ENCODE measurements at regions not wholly inside any gene's neighbourhood (a gene's known extent, or its start where the extent isn't known, plus 50 kb on each side); places are given as distances from the start of the nearest gene placed in this dataset.

- CTCF ChIA-PET = no interaction called here
- DNase-seq = no peak
- Histone ChIP-seq H3K27ac (ENCODE audit: insufficient read depth in 1 of 2, low read depth in 1 of 2, low read length in 2 of 2, poor library complexity in 1 of 2, severe bottlenecking in 2 of 2) (no peak overlapping the region), H3K4me3 (ENCODE audit: control insufficient read depth in 1 of 7, extremely low read depth in 1 of 7, insufficient read depth in 4 of 7, low read depth in 2 of 7, low read length in 6 of 7) (no peak overlapping the region), H3K4me1 (ENCODE audit: control extremely low read depth in 1 of 4, control insufficient read depth in 4 of 4, insufficient read depth in 4 of 4, low read length in 3 of 4) (no peaks in the 10 kb centered on the region), H3K9me3 (ENCODE audit: control extremely low read depth in 1 of 5, control insufficient read depth in 4 of 5, insufficient read depth in 2 of 5, low read depth in 1 of 5, low read length in 4 of 5) (no peaks in the 10 kb centered on the region), H3K36me3 (ENCODE audit: control insufficient read depth in 4 of 4, insufficient read depth in 4 of 4, low read length in 3 of 4) (no peaks in the 10 kb centered on the region), H3K27me3 (replicated peaks in 2 of 5; ENCODE audit: control insufficient read depth in 4 of 5, insufficient read depth in 5 of 5, low read length in 4 of 5) (no peaks in the 10 kb centered on the region)
- POLR2A ChIA-PET = no interaction called here
- no CpG with 5 or more reads among the region's 1 CpG for WGBS (ENCODE audit: insufficient coverage)
Observed at GRCh38 chr3:95789111-95789510, 1025.3 kb upstream of the EPHA6 start.

GRCh38 chr3:95797081-95797480 lies 1017.3 kb upstream of the EPHA6 start:
- H3K27ac ChIP-seq (ENCODE audit: insufficient read depth in 1 of 2, low read depth in 1 of 2, low read length in 2 of 2, poor library complexity in 1 of 2, severe bottlenecking in 2 of 2) = no peak overlapping the region
- H3K27me3 ChIP-seq (replicated peaks in 2 of 5; ENCODE audit: control insufficient read depth in 4 of 5, insufficient read depth in 5 of 5, low read length in 4 of 5) = no peaks in the 10 kb centered on the region
- CTCF ChIA-PET = interaction anchor here (1.2 kb wide), 1 partner anchor 12 kb away, joined by 3 read pairs; no protein-coding TSS in a partner anchor
- no peak overlapping the region for H3K4me3 ChIP-seq (ENCODE audit: control insufficient read depth in 1 of 7, extremely low read depth in 1 of 7, insufficient read depth in 4 of 7, low read depth in 2 of 7, low read length in 6 of 7)
- POLR2A ChIA-PET = no interaction called here
- H3K9me3 ChIP-seq (ENCODE audit: control extremely low read depth in 1 of 5, control insufficient read depth in 4 of 5, insufficient read depth in 2 of 5, low read depth in 1 of 5, low read length in 4 of 5) = peaks cover 0 to 4% (median 0%) of the 10 kb centered on the region in 5 experiments
- WGBS (ENCODE audit: insufficient coverage) = 70% methylated on average over 3 of the region's 3 CpGs
- DNase-seq = no peak
- H3K36me3 ChIP-seq (ENCODE audit: control insufficient read depth in 4 of 4, insufficient read depth in 4 of 4, low read length in 3 of 4) = no peaks in the 10 kb centered on the region
- H3K4me1 ChIP-seq (ENCODE audit: control extremely low read depth in 1 of 4, control insufficient read depth in 4 of 4, insufficient read depth in 4 of 4, low read length in 3 of 4) = no peaks in the 10 kb centered on the region

DNA sequence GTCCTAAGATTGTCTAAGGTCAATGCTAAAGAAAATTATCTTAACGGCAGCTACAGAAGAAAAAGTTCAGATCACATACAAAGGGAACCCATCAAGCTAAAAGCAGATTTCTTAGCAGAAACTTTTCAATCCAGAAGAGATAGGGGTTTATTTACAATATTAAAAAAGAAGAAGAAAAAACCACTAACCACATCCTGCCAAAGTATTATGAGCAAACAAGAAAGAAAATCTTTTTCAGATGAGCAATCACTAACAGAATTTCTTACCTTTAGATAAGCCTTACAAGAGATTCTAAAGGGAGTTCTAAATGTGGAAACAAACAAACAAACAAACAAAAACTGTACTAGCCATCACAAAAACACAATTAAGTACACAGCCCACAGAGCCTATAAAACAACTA lies 1015.8 kb upstream of the EPHA6 start:
- WGBS (ENCODE audit: insufficient coverage) = no CpG with 5 or more reads among the region's 1 CpG
- Histone ChIP-seq H3K4me3 (ENCODE audit: control insufficient read depth in 1 of 7, extremely low read depth in 1 of 7, insufficient read depth in 4 of 7, low read depth in 2 of 7, low read length in 6 of 7) (no peak overlapping the region), H3K36me3 (ENCODE audit: control insufficient read depth in 4 of 4, insufficient read depth in 4 of 4, low read length in 3 of 4) (no peaks in the 10 kb centered on the region), H3K27ac (ENCODE audit: insufficient read depth in 1 of 2, low read depth in 1 of 2, low read length in 2 of 2, poor library complexity in 1 of 2, severe bottlenecking in 2 of 2) (no peak overlapping the region), H3K9me3 (ENCODE audit: control extremely low read depth in 1 of 5, control insufficient read depth in 4 of 5, insufficient read depth in 2 of 5, low read depth in 1 of 5, low read length in 4 of 5) (peaks cover 0 to 4% (median 0%) of the 10 kb centered on the region in 5 experiments), H3K4me1 (ENCODE audit: control extremely low read depth in 1 of 4, control insufficient read depth in 4 of 4, insufficient read depth in 4 of 4, low read length in 3 of 4) (no peaks in the 10 kb centered on the region), H3K27me3 (replicated peaks in 2 of 5; ENCODE audit: control insufficient read depth in 4 of 5, insufficient read depth in 5 of 5, low read length in 4 of 5) (no peaks in the 10 kb centered on the region)
- DNase-seq = no peak
- ChIA-PET POLR2A (no interaction called here), CTCF (no interaction called here)

GRCh38 chr3:95810462-95810861 lies 1003.9 kb upstream of the EPHA6 start:
- H3K4me1 ChIP-seq (ENCODE audit: control extremely low read depth in 1 of 4, control insufficient read depth in 4 of 4, insufficient read depth in 4 of 4, low read length in 3 of 4) = no peaks in the 10 kb centered on the region
- H3K27ac ChIP-seq (ENCODE audit: insufficient read depth in 1 of 2, low read depth in 1 of 2, low read length in 2 of 2, poor library complexity in 1 of 2, severe bottlenecking in 2 of 2) = no peak overlapping the region
- no peak for DNase-seq
- no CpG with 5 or more reads among the region's 1 CpG for WGBS (ENCODE audit: insufficient coverage)
- no peak overlapping the region for H3K4me3 ChIP-seq (ENCODE audit: control insufficient read depth in 1 of 7, extremely low read depth in 1 of 7, insufficient read depth in 4 of 7, low read depth in 2 of 7, low read length in 6 of 7)
- CTCF ChIA-PET = no interaction called here
- POLR2A ChIA-PET = no interaction called here
- no peaks in the 10 kb centered on the region for H3K9me3 ChIP-seq (ENCODE audit: control extremely low read depth in 1 of 5, control insufficient read depth in 4 of 5, insufficient read depth in 2 of 5, low read depth in 1 of 5, low read length in 4 of 5)
- H3K27me3 ChIP-seq (replicated peaks in 2 of 5; ENCODE audit: control insufficient read depth in 4 of 5, insufficient read depth in 5 of 5, low read length in 4 of 5) = no peaks in the 10 kb centered on the region
- no peaks in the 10 kb centered on the region for H3K36me3 ChIP-seq (ENCODE audit: control insufficient read depth in 4 of 4, insufficient read depth in 4 of 4, low read length in 3 of 4)

GRCh38 chr3:95813244-95813643 lies 1001.1 kb upstream of the EPHA6 start:
- no peaks in the 10 kb centered on the region for H3K9me3 ChIP-seq (ENCODE audit: control extremely low read depth in 1 of 5, control insufficient read depth in 4 of 5, insufficient read depth in 2 of 5, low read depth in 1 of 5, low read length in 4 of 5)
- ChIA-PET POLR2A (no interaction called here), CTCF (no interaction called here)
- no peaks in the 10 kb centered on the region for H3K36me3 ChIP-seq (ENCODE audit: control insufficient read depth in 4 of 4, insufficient read depth in 4 of 4, low read length in 3 of 4)
- no peaks in the 10 kb centered on the region for H3K4me1 ChIP-seq (ENCODE audit: control extremely low read depth in 1 of 4, control insufficient read depth in 4 of 4, insufficient read depth in 4 of 4, low read length in 3 of 4)
- no peak overlapping the region for H3K27ac ChIP-seq (ENCODE audit: insufficient read depth in 1 of 2, low read depth in 1 of 2, low read length in 2 of 2, poor library complexity in 1 of 2, severe bottlenecking in 2 of 2)
- no peaks in the 10 kb centered on the region for H3K27me3 ChIP-seq (replicated peaks in 2 of 5; ENCODE audit: control insufficient read depth in 4 of 5, insufficient read depth in 5 of 5, low read length in 4 of 5)
- H3K4me3 ChIP-seq (ENCODE audit: control insufficient read depth in 1 of 7, extremely low read depth in 1 of 7, insufficient read depth in 4 of 7, low read depth in 2 of 7, low read length in 6 of 7) = no peak overlapping the region
- 83% methylated on average over 2 of the region's 2 CpGs for WGBS (ENCODE audit: insufficient coverage)
- no peak for DNase-seq

GRCh38 chr3:95815828-95816227 lies 998.6 kb upstream of the EPHA6 start:
- Histone ChIP-seq H3K4me1 (ENCODE audit: control extremely low read depth in 1 of 4, control insufficient read depth in 4 of 4, insufficient read depth in 4 of 4, low read length in 3 of 4) (no peaks in the 10 kb centered on the region), H3K27me3 (replicated peaks in 2 of 5; ENCODE audit: control insufficient read depth in 4 of 5, insufficient read depth in 5 of 5, low read length in 4 of 5) (no peaks in the 10 kb centered on the region), H3K9me3 (ENCODE audit: control extremely low read depth in 1 of 5, control insufficient read depth in 4 of 5, insufficient read depth in 2 of 5, low read depth in 1 of 5, low read length in 4 of 5) (no peaks in the 10 kb centered on the region), H3K27ac (ENCODE audit: insufficient read depth in 1 of 2, low read depth in 1 of 2, low read length in 2 of 2, poor library complexity in 1 of 2, severe bottlenecking in 2 of 2) (no peak overlapping the region), H3K4me3 (ENCODE audit: control insufficient read depth in 1 of 7, extremely low read depth in 1 of 7, insufficient read depth in 4 of 7, low read depth in 2 of 7, low read length in 6 of 7) (no peak overlapping the region), H3K36me3 (ENCODE audit: control insufficient read depth in 4 of 4, insufficient read depth in 4 of 4, low read length in 3 of 4) (no peaks in the 10 kb centered on the region)
- no peak for DNase-seq
- CTCF ChIA-PET = no interaction called here
- WGBS (ENCODE audit: insufficient coverage) = 100% methylated on average over 1 of the region's 1 CpG
- POLR2A ChIA-PET = no interaction called here

DNA sequence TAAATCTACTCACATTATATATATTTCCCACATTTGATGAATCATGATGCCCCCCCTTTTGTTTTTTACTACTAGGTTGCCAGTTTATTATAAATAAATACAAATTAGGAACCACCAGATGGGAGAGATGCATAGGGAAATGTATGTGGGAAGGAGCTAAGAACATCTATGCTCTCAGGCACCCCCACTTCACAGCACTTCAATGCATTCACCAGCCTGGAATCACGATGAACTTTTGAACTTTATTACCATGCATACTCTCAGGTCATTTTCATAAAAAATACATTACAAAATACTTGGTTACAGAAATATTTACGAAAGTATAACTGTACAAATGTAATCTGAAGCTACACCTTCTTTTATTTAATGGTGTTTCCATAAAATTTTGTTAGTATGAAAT lies 988.0 kb upstream of the EPHA6 start:
- Histone ChIP-seq H3K4me3 (ENCODE audit: control insufficient read depth in 1 of 7, extremely low read depth in 1 of 7, insufficient read depth in 4 of 7, low read depth in 2 of 7, low read length in 6 of 7) (no peak overlapping the region), H3K36me3 (ENCODE audit: control insufficient read depth in 4 of 4, insufficient read depth in 4 of 4, low read length in 3 of 4) (no peaks in the 10 kb centered on the region), H3K4me1 (ENCODE audit: control extremely low read depth in 1 of 4, control insufficient read depth in 4 of 4, insufficient read depth in 4 of 4, low read length in 3 of 4) (no peaks in the 10 kb centered on the region), H3K27me3 (replicated peaks in 2 of 5; ENCODE audit: control insufficient read depth in 4 of 5, insufficient read depth in 5 of 5, low read length in 4 of 5) (no peaks in the 10 kb centered on the region), H3K9me3 (ENCODE audit: control extremely low read depth in 1 of 5, control insufficient read depth in 4 of 5, insufficient read depth in 2 of 5, low read depth in 1 of 5, low read length in 4 of 5) (no peaks in the 10 kb centered on the region), H3K27ac (ENCODE audit: insufficient read depth in 1 of 2, low read depth in 1 of 2, low read length in 2 of 2, poor library complexity in 1 of 2, severe bottlenecking in 2 of 2) (no peak overlapping the region)
- WGBS (ENCODE audit: insufficient coverage) = no CpG with 5 or more reads among the region's 2 CpGs
- CTCF ChIA-PET = no interaction called here
- DNase-seq = no peak
- POLR2A ChIA-PET = no interaction called here

GRCh38 chr3:95832146-95832545 lies 982.2 kb upstream of the EPHA6 start:
- Histone ChIP-seq H3K4me1 (ENCODE audit: control extremely low read depth in 1 of 4, control insufficient read depth in 4 of 4, insufficient read depth in 4 of 4, low read length in 3 of 4) (no peaks in the 10 kb centered on the region), H3K4me3 (ENCODE audit: control insufficient read depth in 1 of 7, extremely low read depth in 1 of 7, insufficient read depth in 4 of 7, low read depth in 2 of 7, low read length in 6 of 7) (no peak overlapping the region), H3K9me3 (ENCODE audit: control extremely low read depth in 1 of 5, control insufficient read depth in 4 of 5, insufficient read depth in 2 of 5, low read depth in 1 of 5, low read length in 4 of 5) (no peaks in the 10 kb centered on the region), H3K27ac (ENCODE audit: insufficient read depth in 1 of 2, low read depth in 1 of 2, low read length in 2 of 2, poor library complexity in 1 of 2, severe bottlenecking in 2 of 2) (no peak overlapping the region), H3K27me3 (replicated peaks in 2 of 5; ENCODE audit: control insufficient read depth in 4 of 5, insufficient read depth in 5 of 5, low read length in 4 of 5) (no peaks in the 10 kb centered on the region), H3K36me3 (ENCODE audit: control insufficient read depth in 4 of 4, insufficient read depth in 4 of 4, low read length in 3 of 4) (no peaks in the 10 kb centered on the region)
- CTCF ChIA-PET = no interaction called here
- POLR2A ChIA-PET = no interaction called here
- no peak for DNase-seq
